ENCODE measurements at regions not wholly inside any gene's neighbourhood (a gene's known extent, or its start where the extent isn't known, plus 50 kb on each side); places are given as distances from the start of the nearest gene placed in this dataset.

- Histone ChIP-seq H3K9ac (ENCODE audit: low read depth in 1 of 2, low read length in 2 of 2) (no peak overlapping the region), H3K4me3 (ENCODE audit: low read length in 2 of 2) (no peak overlapping the region), H3K27me3 (ENCODE audit: control insufficient read depth in 2 of 2, insufficient read depth in 2 of 2, low read length in 2 of 2) (no peaks in the 10 kb centered on the region), H3K9me3 (ENCODE audit: control insufficient read depth in 2 of 2, low read length in 2 of 2) (no peaks in the 10 kb centered on the region), H3K36me3 (ENCODE audit: control insufficient read depth in 2 of 2, insufficient read depth in 2 of 2, low read length in 2 of 2) (no peaks in the 10 kb centered on the region), H3K27ac (ENCODE audit: low read depth in 2 of 2, low read length in 2 of 2) (no peak overlapping the region), H3K4me1 (ENCODE audit: control insufficient read depth in 2 of 2, insufficient read depth in 2 of 2, low read length in 2 of 2) (peaks cover 11% of the 10 kb centered on the region in 2 donors)
These were observed 51.5 kb upstream of the DDR1 start for GRCh38 chr6:30832864-30833263.

GRCh38 chr6:30830438-30830837, 53.9 kb upstream of the DDR1 start:
- Histone ChIP-seq H3K4me3 (ENCODE audit: low read length in 2 of 2) (peak overlapping the region in 1 of 2 donors; percentile 51), H3K36me3 (ENCODE audit: control insufficient read depth in 2 of 2, insufficient read depth in 2 of 2, low read length in 2 of 2) (no peaks in the 10 kb centered on the region), H3K9ac (ENCODE audit: low read depth in 1 of 2, low read length in 2 of 2) (no peak overlapping the region), H3K9me3 (ENCODE audit: control insufficient read depth in 2 of 2, low read length in 2 of 2) (no peaks in the 10 kb centered on the region), H3K27me3 (ENCODE audit: control insufficient read depth in 2 of 2, insufficient read depth in 2 of 2, low read length in 2 of 2) (no peaks in the 10 kb centered on the region), H3K4me1 (ENCODE audit: control insufficient read depth in 2 of 2, insufficient read depth in 2 of 2, low read length in 2 of 2) (peaks cover 12 to 18% of the 10 kb centered on the region in 2 donors), H3K27ac (ENCODE audit: low read depth in 2 of 2, low read length in 2 of 2) (peak overlapping the region in 1 of 2 donors; percentile 34)

DNA sequence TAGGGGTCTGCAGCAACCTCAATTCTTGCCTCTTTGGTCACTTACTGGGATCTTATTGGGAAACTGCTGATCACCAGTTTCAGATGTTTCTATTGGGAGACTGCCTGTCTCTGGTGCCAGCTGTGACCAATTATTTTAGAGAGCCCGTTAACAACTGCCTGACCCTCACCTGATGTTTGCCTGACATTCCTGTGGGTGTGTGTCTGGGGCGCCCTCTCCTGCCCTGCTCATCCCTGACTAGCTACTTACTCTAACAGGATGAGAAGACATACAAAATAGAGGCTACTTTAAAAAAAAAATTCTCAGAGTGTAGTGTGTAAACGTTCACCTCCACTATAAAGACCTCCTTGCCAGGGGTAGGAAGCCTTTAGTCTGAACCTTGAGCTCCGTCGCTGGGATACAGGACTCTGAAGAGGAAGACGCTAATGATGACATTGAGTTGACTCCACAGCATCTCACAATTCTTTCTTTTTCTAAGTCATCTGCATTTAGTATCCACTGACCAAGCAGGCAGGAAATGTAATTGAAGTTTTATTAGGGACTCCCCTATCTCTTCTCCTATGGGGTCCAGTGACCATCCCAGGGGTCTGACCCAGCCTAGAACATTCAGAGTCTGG, 54.6 kb upstream of the DDR1 start:
- H3K4me3 ChIP-seq (ENCODE audit: low read length in 2 of 2): peak overlapping the region in 1 of 2 donors; percentile 51
- no peaks in the 10 kb centered on the region for H3K9me3 ChIP-seq (ENCODE audit: control insufficient read depth in 2 of 2, low read length in 2 of 2)
- no peaks in the 10 kb centered on the region for H3K27me3 ChIP-seq (ENCODE audit: control insufficient read depth in 2 of 2, insufficient read depth in 2 of 2, low read length in 2 of 2)
- H3K4me1 ChIP-seq (ENCODE audit: control insufficient read depth in 2 of 2, insufficient read depth in 2 of 2, low read length in 2 of 2): peaks cover 12 to 19% of the 10 kb centered on the region in 2 donors
- peak overlapping the region in 1 of 2 donors; percentile 34 for H3K27ac ChIP-seq (ENCODE audit: low read depth in 2 of 2, low read length in 2 of 2)
- no peaks in the 10 kb centered on the region for H3K36me3 ChIP-seq (ENCODE audit: control insufficient read depth in 2 of 2, insufficient read depth in 2 of 2, low read length in 2 of 2)
- no peak overlapping the region for H3K9ac ChIP-seq (ENCODE audit: low read depth in 1 of 2, low read length in 2 of 2)

DNA sequence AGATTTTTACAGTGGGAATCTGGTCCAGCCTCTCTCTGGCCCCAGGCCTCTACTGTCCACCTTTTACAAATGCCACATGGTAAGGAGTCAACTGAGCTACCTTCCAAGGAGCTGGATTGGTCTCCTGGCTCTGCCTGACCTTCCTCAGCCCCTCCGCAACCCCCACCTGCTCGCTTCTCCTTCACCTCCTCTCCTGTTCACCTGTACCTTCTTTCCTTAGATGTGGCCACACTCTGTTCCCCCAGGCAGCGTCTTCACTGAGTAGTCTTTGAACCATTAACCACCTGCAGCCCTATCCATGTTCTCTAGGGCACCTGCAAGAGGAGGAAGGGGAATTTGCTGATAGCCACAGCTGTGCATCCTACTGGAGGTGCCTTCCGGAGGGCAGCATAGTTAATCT, 55.3 kb upstream of the DDR1 start:
- Histone ChIP-seq H3K4me3 (ENCODE audit: low read length in 2 of 2) (no peak overlapping the region), H3K9ac (ENCODE audit: low read depth in 1 of 2, low read length in 2 of 2) (peak overlapping the region in 1 of 2 donors; percentile 24), H3K36me3 (ENCODE audit: control insufficient read depth in 2 of 2, insufficient read depth in 2 of 2, low read length in 2 of 2) (no peaks in the 10 kb centered on the region), H3K9me3 (ENCODE audit: control insufficient read depth in 2 of 2, low read length in 2 of 2) (no peaks in the 10 kb centered on the region), H3K4me1 (ENCODE audit: control insufficient read depth in 2 of 2, insufficient read depth in 2 of 2, low read length in 2 of 2) (peaks cover 16 to 24% of the 10 kb centered on the region in 2 donors), H3K27ac (ENCODE audit: low read depth in 2 of 2, low read length in 2 of 2) (no peak overlapping the region), H3K27me3 (ENCODE audit: control insufficient read depth in 2 of 2, insufficient read depth in 2 of 2, low read length in 2 of 2) (no peaks in the 10 kb centered on the region)

- Histone ChIP-seq H3K9ac (ENCODE audit: low read depth in 1 of 2, low read length in 2 of 2) (peak overlapping the region; percentile 58 to 64), H3K36me3 (ENCODE audit: control insufficient read depth in 2 of 2, insufficient read depth in 2 of 2, low read length in 2 of 2) (no peaks in the 10 kb centered on the region), H3K4me3 (ENCODE audit: low read length in 2 of 2) (peak overlapping the region; percentile 12 to 32), H3K27ac (ENCODE audit: low read depth in 2 of 2, low read length in 2 of 2) (peak overlapping the region; percentile 66 to 69), H3K27me3 (ENCODE audit: control insufficient read depth in 2 of 2, insufficient read depth in 2 of 2, low read length in 2 of 2) (no peaks in the 10 kb centered on the region), H3K9me3 (ENCODE audit: control insufficient read depth in 2 of 2, low read length in 2 of 2) (no peaks in the 10 kb centered on the region), H3K4me1 (ENCODE audit: control insufficient read depth in 2 of 2, insufficient read depth in 2 of 2, low read length in 2 of 2) (peaks cover 16 to 27% of the 10 kb centered on the region in 2 donors)
These were observed 56.0 kb upstream of the DDR1 start for GRCh38 chr6:30828027-30828962.

DNA sequence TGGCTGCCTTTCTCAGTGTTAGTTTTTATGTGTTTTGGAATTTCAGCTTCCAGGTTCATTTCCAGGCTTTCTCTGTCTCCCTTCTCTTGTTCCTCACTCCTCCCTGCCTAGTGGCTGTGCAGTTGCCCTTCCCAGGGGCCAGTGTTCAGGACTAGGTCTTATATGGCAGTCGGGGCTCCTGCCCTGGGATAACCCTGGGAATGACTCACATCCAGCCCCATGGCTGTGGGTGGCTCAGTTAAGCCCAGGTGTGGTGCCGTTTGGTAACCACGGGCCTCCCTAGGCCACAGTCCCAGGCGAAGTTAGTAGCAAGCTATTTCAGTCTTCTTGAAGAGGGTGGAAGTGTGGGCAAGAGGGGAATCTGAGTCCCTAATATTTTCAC, 57.4 kb upstream of the DDR1 start:
- no peak overlapping the region for H3K9ac ChIP-seq (ENCODE audit: low read depth in 1 of 2, low read length in 2 of 2)
- peak overlapping the region in 1 of 2 donors; percentile 46 for H3K27ac ChIP-seq (ENCODE audit: low read depth in 2 of 2, low read length in 2 of 2)
- H3K4me3 ChIP-seq (ENCODE audit: low read length in 2 of 2): no peak overlapping the region
- no peaks in the 10 kb centered on the region for H3K36me3 ChIP-seq (ENCODE audit: control insufficient read depth in 2 of 2, insufficient read depth in 2 of 2, low read length in 2 of 2)
- H3K9me3 ChIP-seq (ENCODE audit: control insufficient read depth in 2 of 2, low read length in 2 of 2): no peaks in the 10 kb centered on the region
- H3K27me3 ChIP-seq (ENCODE audit: control insufficient read depth in 2 of 2, insufficient read depth in 2 of 2, low read length in 2 of 2): no peaks in the 10 kb centered on the region
- peaks cover 24 to 33% of the 10 kb centered on the region in 2 donors for H3K4me1 ChIP-seq (ENCODE audit: control insufficient read depth in 2 of 2, insufficient read depth in 2 of 2, low read length in 2 of 2)

DNA sequence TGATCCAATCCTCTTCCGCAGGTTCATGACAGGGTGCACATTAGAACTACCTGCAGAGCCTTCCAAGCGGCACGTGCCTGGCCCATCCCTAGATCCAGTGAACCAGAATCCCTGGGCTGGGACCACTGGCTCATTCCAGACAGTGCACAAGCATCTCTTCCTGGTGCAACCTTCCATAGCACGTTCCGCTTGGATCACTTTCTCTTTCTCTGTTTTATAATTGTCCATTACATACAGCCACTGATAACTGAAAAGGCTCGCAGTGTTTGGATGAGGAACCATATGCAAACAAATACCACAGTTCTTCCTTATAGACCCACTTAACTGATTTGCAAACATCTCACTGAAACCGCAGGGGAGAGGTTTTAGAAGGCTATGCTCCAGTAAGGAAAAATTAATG, 59.6 kb upstream of the DDR1 start:
- no peak overlapping the region for H3K4me3 ChIP-seq (ENCODE audit: low read length in 2 of 2)
- no peaks in the 10 kb centered on the region for H3K27me3 ChIP-seq (ENCODE audit: control insufficient read depth in 2 of 2, insufficient read depth in 2 of 2, low read length in 2 of 2)
- peaks cover 33 to 49% of the 10 kb centered on the region in 2 donors for H3K4me1 ChIP-seq (ENCODE audit: control insufficient read depth in 2 of 2, insufficient read depth in 2 of 2, low read length in 2 of 2)
- peak overlapping the region in 1 of 2 donors; percentile 28 for H3K9ac ChIP-seq (ENCODE audit: low read depth in 1 of 2, low read length in 2 of 2)
- no peaks in the 10 kb centered on the region for H3K9me3 ChIP-seq (ENCODE audit: control insufficient read depth in 2 of 2, low read length in 2 of 2)
- H3K36me3 ChIP-seq (ENCODE audit: control insufficient read depth in 2 of 2, insufficient read depth in 2 of 2, low read length in 2 of 2): no peaks in the 10 kb centered on the region
- peak overlapping the region in 1 of 2 donors; percentile 32 for H3K27ac ChIP-seq (ENCODE audit: low read depth in 2 of 2, low read length in 2 of 2)

DNA sequence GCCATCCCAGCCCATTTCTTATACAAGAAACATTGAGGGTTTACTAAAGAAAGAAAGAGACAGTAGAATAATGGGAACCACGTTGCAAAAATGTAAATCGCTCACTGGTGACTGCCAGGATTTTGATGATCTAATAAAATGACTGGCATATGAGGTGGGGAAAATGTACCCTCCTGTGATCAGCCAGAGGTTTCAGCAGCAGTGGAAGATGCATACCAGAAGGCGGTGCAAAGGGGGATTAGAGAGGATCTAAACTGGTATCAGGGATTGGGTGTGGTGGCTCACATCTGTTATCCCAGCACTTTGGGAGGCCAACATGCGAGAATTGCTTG, 60.8 kb upstream of the DDR1 start:
- H3K9ac ChIP-seq (ENCODE audit: low read depth in 1 of 2, low read length in 2 of 2): no peak overlapping the region
- H3K9me3 ChIP-seq (ENCODE audit: control insufficient read depth in 2 of 2, low read length in 2 of 2): no peaks in the 10 kb centered on the region
- H3K4me1 ChIP-seq (ENCODE audit: control insufficient read depth in 2 of 2, insufficient read depth in 2 of 2, low read length in 2 of 2): peaks cover 31 to 47% of the 10 kb centered on the region in 2 donors
- no peaks in the 10 kb centered on the region for H3K27me3 ChIP-seq (ENCODE audit: control insufficient read depth in 2 of 2, insufficient read depth in 2 of 2, low read length in 2 of 2)
- no peak overlapping the region for H3K4me3 ChIP-seq (ENCODE audit: low read length in 2 of 2)
- H3K27ac ChIP-seq (ENCODE audit: low read depth in 2 of 2, low read length in 2 of 2): no peak overlapping the region
- H3K36me3 ChIP-seq (ENCODE audit: control insufficient read depth in 2 of 2, insufficient read depth in 2 of 2, low read length in 2 of 2): no peaks in the 10 kb centered on the region

GRCh38 chr6:30821862-30822784, 62.2 kb upstream of the DDR1 start:
- H3K4me3 ChIP-seq (ENCODE audit: low read length in 2 of 2): no peak overlapping the region
- no peaks in the 10 kb centered on the region for H3K27me3 ChIP-seq (ENCODE audit: control insufficient read depth in 2 of 2, insufficient read depth in 2 of 2, low read length in 2 of 2)
- no peak overlapping the region for H3K9ac ChIP-seq (ENCODE audit: low read depth in 1 of 2, low read length in 2 of 2)
- peaks cover 23 to 39% of the 10 kb centered on the region in 2 donors for H3K4me1 ChIP-seq (ENCODE audit: control insufficient read depth in 2 of 2, insufficient read depth in 2 of 2, low read length in 2 of 2)
- no peaks in the 10 kb centered on the region for H3K36me3 ChIP-seq (ENCODE audit: control insufficient read depth in 2 of 2, insufficient read depth in 2 of 2, low read length in 2 of 2)
- H3K27ac ChIP-seq (ENCODE audit: low read depth in 2 of 2, low read length in 2 of 2): peak overlapping the region in 1 of 2 donors; percentile 12
- H3K9me3 ChIP-seq (ENCODE audit: control insufficient read depth in 2 of 2, low read length in 2 of 2): no peaks in the 10 kb centered on the region

All from mucosa of rectum (tissue), 2 donors.